ENCODE measurements at regions not wholly inside any gene's neighbourhood (a gene's known extent, or its start where the extent isn't known, plus 50 kb on each side); places are given as distances from the start of the nearest gene placed in this dataset.
"Not testable (repeated sequence)": the region's sequence is repeated elsewhere in the genome, so short reads cannot be mapped to it uniquely, and the experiment has no call there.

DNA sequence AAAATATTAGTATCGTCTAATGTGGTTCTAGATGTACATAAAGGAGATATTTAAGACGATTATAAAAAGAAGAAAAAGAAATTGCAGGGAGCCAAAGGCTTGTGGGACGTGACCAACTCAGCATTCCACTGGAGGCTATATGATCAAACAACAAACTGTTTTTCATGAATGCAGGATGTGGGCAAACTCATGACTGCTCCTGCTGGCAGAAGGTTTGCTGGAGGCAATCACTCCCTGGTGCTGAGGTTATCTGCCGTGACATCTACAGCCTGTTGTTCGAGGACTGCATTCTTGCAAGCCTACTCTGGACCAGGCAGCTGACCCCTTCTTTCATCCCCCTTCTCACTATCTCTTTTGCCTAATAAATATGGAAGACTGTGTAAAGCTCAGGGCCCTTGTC is 518.1 kb downstream of the UQCRFS1 start:
- intact Hi-C loops (cut with DNase I, micrococcal nuclease) = no loop called here
- ChIA-PET POLR2A (no interaction called here), CTCF (no interaction called here)
- H3K27ac Mint-ChIP-seq = no peak overlapping the region
- no peak for DNase-seq
- no peaks in the 10 kb centered on the region for H3K4me1 Mint-ChIP-seq
- ATAC-seq = no peak
- H3K4me3 Mint-ChIP-seq = no peak overlapping the region
- H3K27me3 Mint-ChIP-seq = peaks cover 2% of the 10 kb centered on the region
- no peaks in the 10 kb centered on the region for H3K36me3 Mint-ChIP-seq (ENCODE audit: low read depth)
- peaks cover 2% of the 10 kb centered on the region for H3K9me3 Mint-ChIP-seq (ENCODE audit: low read depth)

DNA sequence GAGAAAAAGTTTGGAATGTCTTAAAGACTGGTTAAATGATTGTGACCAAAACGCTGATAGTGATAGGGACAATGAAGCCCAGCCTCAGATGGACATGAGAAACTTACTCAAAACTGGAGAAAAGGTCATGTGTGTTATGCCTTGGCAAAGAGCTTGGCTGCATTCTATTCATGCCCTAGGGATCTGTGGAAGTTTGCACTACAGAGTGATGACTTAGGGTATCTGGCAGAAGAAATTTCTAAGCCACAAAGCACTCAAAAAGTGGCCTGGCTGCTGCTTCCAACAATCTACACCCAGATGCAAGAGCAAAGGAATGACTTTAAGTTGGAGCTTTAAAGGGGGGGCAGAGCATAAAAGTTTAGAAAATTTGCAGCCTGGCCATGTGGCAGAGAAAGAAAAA is 521.3 kb downstream of the UQCRFS1 start:
- H3K27ac Mint-ChIP-seq = no peak overlapping the region
- CTCF ChIA-PET = interaction anchor here (1.0 kb wide), 1 partner anchor 10 kb away, joined by 3 read pairs; no protein-coding TSS in a partner anchor
- H3K36me3 Mint-ChIP-seq (ENCODE audit: low read depth) = no peaks in the 10 kb centered on the region
- no peaks in the 10 kb centered on the region for H3K4me1 Mint-ChIP-seq
- POLR2A ChIA-PET = interaction anchor here (0.6 to 0.7 kb wide), 2 partner anchors 36 to 53 kb away, joined by 3 to 4 read pairs; no protein-coding TSS in a partner anchor
- peaks cover 2% of the 10 kb centered on the region for H3K27me3 Mint-ChIP-seq
- ATAC-seq = no peak
- DNase-seq = no peak
- H3K9me3 Mint-ChIP-seq (ENCODE audit: low read depth) = peaks cover 2% of the 10 kb centered on the region
- no peak overlapping the region for H3K4me3 Mint-ChIP-seq
- intact Hi-C loops (cut with DNase I, micrococcal nuclease) = no loop called here

DNA sequence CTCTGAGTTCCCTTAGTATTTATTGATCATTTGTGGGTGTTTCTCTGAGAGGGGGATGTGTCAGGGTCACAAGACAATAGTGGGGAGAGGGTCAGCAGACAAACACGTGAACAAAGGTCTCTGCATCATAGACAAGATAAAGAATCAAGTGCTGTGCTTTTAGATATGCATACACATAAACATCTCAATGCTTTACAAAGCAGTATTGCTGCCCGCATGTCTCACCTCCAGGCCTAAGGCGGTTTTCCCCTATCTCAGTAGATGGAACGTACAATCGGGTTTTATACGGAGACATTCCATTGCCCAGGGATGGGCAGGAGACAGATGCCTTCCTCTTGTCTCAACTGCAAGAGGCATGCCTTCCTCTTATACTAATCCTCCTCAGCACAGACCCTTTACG is 523.5 kb downstream of the UQCRFS1 start:
- H3K9me3 Mint-ChIP-seq (ENCODE audit: low read depth); ATAC-seq; H3K4me3 Mint-ChIP-seq; POLR2A ChIA-PET; H3K36me3 Mint-ChIP-seq (ENCODE audit: low read depth); H3K4me1 Mint-ChIP-seq; H3K27ac Mint-ChIP-seq; DNase-seq; intact Hi-C loops (cut with DNase I, micrococcal nuclease); H3K27me3 Mint-ChIP-seq; CTCF ChIA-PET: not testable (repeated sequence)

DNA sequence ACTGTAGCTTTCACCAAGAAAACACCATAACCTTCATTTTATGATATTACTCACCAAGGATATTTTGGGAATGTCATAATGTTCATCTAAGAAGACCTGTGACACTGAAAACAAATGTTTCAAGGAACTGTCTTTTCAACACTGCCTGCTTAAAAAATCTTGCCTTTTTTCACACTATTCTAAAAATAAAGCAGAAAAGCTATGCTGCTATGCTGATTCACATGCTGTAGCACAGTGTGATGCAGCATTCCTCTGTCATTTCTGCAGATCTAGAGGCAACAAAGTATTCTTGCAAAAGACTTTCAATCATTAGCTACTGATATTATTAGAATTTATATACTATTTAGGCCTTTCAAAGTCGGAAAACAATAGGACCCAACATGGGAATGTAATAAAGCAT is 525.7 kb downstream of the UQCRFS1 start:
- Mint-ChIP-seq H3K4me3 (no peak overlapping the region), H3K9me3 (ENCODE audit: low read depth) (no peaks in the 10 kb centered on the region), H3K36me3 (ENCODE audit: low read depth) (no peaks in the 10 kb centered on the region), H3K4me1 (no peaks in the 10 kb centered on the region), H3K27ac (no peak overlapping the region), H3K27me3 (no peaks in the 10 kb centered on the region)
- DNase-seq (no peak), ATAC-seq (no peak)
- POLR2A ChIA-PET = no interaction called here
- CTCF ChIA-PET = interaction anchor here (0.9 kb wide), 1 partner anchor 13 kb away, joined by 4 read pairs; no protein-coding TSS in a partner anchor
- intact Hi-C loops (cut with DNase I, micrococcal nuclease) = no loop called here

DNA sequence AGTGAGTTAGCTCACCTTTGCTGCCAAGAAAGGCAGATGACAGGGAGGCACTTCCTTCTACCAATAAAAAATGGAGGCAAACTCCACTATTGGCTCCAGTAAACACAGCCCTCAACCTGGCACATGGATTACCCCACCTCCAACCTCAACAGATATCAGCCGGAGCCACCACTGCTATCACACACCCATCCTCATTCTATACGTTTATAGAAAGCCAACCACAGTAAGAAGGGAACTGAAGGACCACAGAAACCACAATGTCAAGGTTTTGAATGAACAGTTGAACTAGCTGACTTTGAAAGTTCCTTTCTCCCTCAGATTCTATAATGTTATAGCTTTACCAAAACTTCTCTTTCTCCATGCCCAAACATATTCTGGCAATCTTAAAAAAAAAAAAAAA is 526.2 kb downstream of the UQCRFS1 start:
- no peaks in the 10 kb centered on the region for H3K4me1 Mint-ChIP-seq

DNA sequence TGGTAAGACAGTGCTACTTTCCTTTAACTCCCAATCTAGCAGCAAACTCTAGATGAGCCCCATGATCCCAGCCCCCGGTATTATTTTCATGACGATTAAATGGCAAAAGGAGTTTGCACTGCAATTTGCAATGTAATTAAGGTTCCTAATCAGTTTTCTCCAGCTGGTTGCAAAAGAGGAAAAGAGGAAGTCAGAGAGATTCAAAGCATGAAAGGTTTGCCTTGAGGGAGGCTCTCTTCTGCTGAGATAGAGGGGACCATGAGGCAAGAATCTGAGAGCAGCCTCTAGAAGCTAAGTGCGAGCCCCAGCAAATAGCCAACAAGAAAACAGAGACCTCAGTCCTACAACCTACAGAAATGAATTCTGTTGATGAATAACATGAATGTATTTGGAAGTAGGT is 527.1 kb downstream of the UQCRFS1 start:
- Mint-ChIP-seq H3K9me3 (ENCODE audit: low read depth) (no peaks in the 10 kb centered on the region), H3K4me3 (no peak overlapping the region), H3K4me1 (no peaks in the 10 kb centered on the region), H3K27ac (no peak overlapping the region), H3K36me3 (ENCODE audit: low read depth) (no peaks in the 10 kb centered on the region), H3K27me3 (no peaks in the 10 kb centered on the region)
- no peak for ATAC-seq
- ChIA-PET CTCF (no interaction called here), POLR2A (no interaction called here)
- intact Hi-C loops (cut with DNase I, micrococcal nuclease) = no loop called here
- no peak for DNase-seq

More for the DNA sequence above, 526.2 kb downstream of the UQCRFS1 start:
- Mint-ChIP-seq H3K4me3 (no peak overlapping the region), H3K9me3 (ENCODE audit: low read depth) (no peaks in the 10 kb centered on the region), H3K27me3 (no peaks in the 10 kb centered on the region), H3K27ac (no peak overlapping the region), H3K36me3 (ENCODE audit: low read depth) (no peaks in the 10 kb centered on the region)
- DNase-seq = no peak
- intact Hi-C loops (cut with DNase I, micrococcal nuclease) = no loop called here
- ATAC-seq = no peak
- CTCF ChIA-PET = interaction anchor here (0.8 to 0.9 kb wide), 2 partner anchors 14 to 193 kb away, joined by 3 to 4 read pairs; no protein-coding TSS in a partner anchor
- POLR2A ChIA-PET = no interaction called here

DNA sequence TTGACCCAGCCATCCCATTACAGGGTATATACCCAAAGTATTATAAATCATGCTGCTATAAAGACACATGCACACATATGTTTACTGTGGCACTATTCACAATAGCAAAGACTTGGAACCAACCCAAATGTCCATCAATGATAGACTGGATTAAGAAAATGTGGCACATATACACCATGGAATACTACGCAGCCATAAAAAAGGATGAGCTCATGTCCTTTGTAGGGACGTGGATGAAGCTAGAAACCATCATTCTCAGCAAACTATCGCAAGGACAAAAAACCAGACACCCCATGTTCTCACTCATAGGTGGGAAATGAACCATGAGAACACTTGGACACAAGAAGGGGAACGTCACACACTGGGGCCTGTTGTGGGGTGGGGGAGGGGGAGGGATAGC is 527.9 kb downstream of the UQCRFS1 start:
- POLR2A ChIA-PET; H3K4me3 Mint-ChIP-seq; H3K27me3 Mint-ChIP-seq; CTCF ChIA-PET; DNase-seq; intact Hi-C loops (cut with DNase I, micrococcal nuclease); H3K4me1 Mint-ChIP-seq; H3K27ac Mint-ChIP-seq; ATAC-seq; H3K9me3 Mint-ChIP-seq (ENCODE audit: low read depth); H3K36me3 Mint-ChIP-seq (ENCODE audit: low read depth): not testable (repeated sequence)

DNA sequence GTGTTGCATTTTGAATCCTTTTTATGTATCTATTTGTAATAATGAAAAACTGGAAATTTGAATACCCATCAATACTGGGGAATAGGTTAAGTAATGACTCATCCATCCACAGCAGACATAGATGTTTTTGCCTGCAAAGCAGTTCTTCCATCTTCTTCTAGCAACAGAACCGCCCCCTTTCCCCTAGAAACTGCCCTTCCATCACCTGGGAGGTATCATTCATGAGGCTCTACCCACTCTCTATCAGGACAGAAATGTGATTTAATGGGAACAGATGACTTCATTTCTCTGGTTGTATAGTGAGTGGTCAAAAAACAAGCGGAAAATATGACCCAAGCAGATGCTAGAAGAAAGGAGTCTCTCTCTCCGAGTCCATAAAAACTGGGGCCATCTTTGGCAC is 532.8 kb downstream of the UQCRFS1 start:
- ChIA-PET POLR2A (no interaction called here), CTCF (no interaction called here)
- Mint-ChIP-seq H3K9me3 (ENCODE audit: low read depth) (peaks cover 3% of the 10 kb centered on the region), H3K4me3 (no peak overlapping the region), H3K36me3 (ENCODE audit: low read depth) (no peaks in the 10 kb centered on the region), H3K27ac (no peak overlapping the region), H3K4me1 (no peaks in the 10 kb centered on the region), H3K27me3 (no peaks in the 10 kb centered on the region)
- ATAC-seq (no peak), DNase-seq (no peak)
- intact Hi-C loops (cut with DNase I, micrococcal nuclease) = no loop called here

DNA sequence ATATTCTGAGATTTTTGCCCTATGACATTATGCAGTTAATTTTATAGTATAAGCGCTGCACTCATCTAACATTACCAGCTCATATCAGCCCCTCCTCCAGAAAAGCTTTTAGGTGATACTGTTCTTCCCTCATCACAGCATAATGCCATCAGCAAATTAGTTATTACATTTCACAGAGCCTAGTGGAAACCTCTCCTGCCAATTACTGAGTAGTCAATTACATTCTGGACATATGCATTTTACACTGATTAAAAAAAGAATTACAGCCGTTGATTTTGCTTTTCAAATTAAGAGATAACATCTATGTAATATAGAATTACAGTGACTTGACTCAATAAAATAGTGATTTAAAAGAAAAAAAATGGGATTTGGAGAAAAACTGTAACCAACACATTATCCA is 542.1 kb downstream of the UQCRFS1 start:
- CTCF ChIA-PET = no interaction called here
- no peaks in the 10 kb centered on the region for H3K4me1 Mint-ChIP-seq
- no peaks in the 10 kb centered on the region for H3K27me3 Mint-ChIP-seq
- H3K4me3 Mint-ChIP-seq = no peak overlapping the region
- POLR2A ChIA-PET = no interaction called here
- DNase-seq (no peak), ATAC-seq (no peak)
- no peak overlapping the region for H3K27ac Mint-ChIP-seq
- intact Hi-C loops (cut with DNase I, micrococcal nuclease) = no loop called here
- no peaks in the 10 kb centered on the region for H3K36me3 Mint-ChIP-seq (ENCODE audit: low read depth)
- peaks cover 35% of the 10 kb centered on the region for H3K9me3 Mint-ChIP-seq (ENCODE audit: low read depth)

DNA sequence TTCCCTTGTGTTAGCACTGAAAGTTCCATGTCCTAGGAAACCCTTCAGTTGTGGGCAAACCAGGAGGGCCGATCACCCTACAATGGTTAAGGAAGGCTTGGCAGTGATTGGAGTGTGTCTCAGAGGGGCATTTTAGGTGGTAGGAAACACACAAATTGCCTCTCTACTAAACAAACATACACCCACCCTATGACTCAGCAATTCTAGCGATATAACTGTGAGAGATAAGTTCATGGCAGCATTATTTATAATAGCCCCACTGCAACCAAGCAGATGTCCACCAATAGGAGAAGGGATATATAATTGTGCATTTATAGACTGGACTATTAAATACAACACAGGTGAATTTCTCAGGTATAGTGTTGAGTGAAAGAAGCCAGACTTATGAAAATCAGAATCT is 543.1 kb downstream of the UQCRFS1 start:
- POLR2A ChIA-PET = no interaction called here
- CTCF ChIA-PET = no interaction called here
- ATAC-seq (no peak), DNase-seq (no peak)
- H3K27me3 Mint-ChIP-seq = no peaks in the 10 kb centered on the region
- no peaks in the 10 kb centered on the region for H3K36me3 Mint-ChIP-seq (ENCODE audit: low read depth)
- no peak overlapping the region for H3K4me3 Mint-ChIP-seq
- H3K27ac Mint-ChIP-seq = no peak overlapping the region
- no peaks in the 10 kb centered on the region for H3K4me1 Mint-ChIP-seq
- intact Hi-C loops (cut with DNase I, micrococcal nuclease) = no loop called here
- H3K9me3 Mint-ChIP-seq (ENCODE audit: low read depth) = peaks cover 33% of the 10 kb centered on the region

DNA sequence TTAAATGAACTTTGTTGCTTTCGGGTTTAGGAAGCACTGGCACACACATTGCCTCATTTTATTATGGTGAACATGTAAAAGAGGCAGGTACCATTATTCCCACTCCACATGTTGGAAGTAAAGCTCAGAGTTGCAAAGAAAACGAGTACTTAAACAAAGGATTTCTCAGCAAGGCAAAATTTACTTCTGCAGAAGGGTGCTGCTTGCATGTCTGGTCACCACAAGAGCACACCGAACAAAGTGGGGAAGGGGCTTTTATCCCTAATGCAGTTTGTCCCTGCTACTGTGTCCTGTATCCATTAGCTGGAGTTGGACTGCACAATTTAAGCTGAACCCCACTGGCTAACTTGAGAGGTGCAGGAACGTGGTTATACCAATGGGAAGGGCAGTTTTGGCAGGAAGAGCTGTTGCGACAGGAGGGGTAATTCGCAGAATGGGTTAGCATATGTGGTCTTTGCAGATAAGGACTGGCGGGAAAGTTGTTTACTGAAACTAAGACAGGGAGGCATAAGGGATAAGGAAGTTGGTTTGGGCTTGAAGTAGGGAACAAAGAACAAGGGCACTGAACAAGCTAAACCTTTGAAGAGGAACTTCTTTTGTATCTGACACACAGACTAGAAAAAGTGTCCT is 545.5 kb downstream of the UQCRFS1 start:
- H3K27ac Mint-ChIP-seq = no peak overlapping the region
- DNase-seq (no peak), ATAC-seq (no peak)
- ChIA-PET CTCF (no interaction called here), POLR2A (no interaction called here)
- intact Hi-C loops (cut with DNase I, micrococcal nuclease) = no loop called here
- peaks cover 27% of the 10 kb centered on the region for H3K9me3 Mint-ChIP-seq (ENCODE audit: low read depth)
- no peaks in the 10 kb centered on the region for H3K36me3 Mint-ChIP-seq (ENCODE audit: low read depth)
- H3K27me3 Mint-ChIP-seq = no peaks in the 10 kb centered on the region
- H3K4me3 Mint-ChIP-seq = no peak overlapping the region
- H3K4me1 Mint-ChIP-seq = no peaks in the 10 kb centered on the region

DNA sequence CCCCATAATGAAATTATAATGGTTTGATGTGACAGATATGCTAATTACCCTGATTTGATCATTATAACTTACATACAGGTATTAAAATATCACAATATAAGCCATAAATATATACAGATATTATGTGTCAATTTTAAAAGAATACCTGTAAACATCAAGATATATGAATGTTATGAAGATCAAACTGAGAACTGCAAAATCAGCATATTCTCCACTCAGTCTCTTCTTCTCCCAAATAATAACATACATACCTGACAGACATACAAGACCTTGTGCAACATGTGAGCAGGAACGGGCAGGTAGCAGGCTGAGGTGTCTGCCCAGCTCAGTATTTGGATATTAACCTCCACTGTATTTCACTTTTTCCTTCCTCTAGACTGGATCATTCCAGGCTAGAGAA is 547.2 kb downstream of the UQCRFS1 start:
- ChIA-PET CTCF (interaction anchor here (0.6 kb wide), 1 partner anchor 332 kb away, joined by 3 read pairs; no protein-coding TSS in a partner anchor), POLR2A (no interaction called here)
- Mint-ChIP-seq H3K27ac (no peak overlapping the region), H3K4me1 (no peaks in the 10 kb centered on the region), H3K9me3 (ENCODE audit: low read depth) (peaks cover 24% of the 10 kb centered on the region), H3K4me3 (no peak overlapping the region), H3K27me3 (no peaks in the 10 kb centered on the region), H3K36me3 (ENCODE audit: low read depth) (no peaks in the 10 kb centered on the region)
- ATAC-seq (no peak), DNase-seq (no peak)
- intact Hi-C loops (cut with DNase I, micrococcal nuclease) = no loop called here

DNA sequence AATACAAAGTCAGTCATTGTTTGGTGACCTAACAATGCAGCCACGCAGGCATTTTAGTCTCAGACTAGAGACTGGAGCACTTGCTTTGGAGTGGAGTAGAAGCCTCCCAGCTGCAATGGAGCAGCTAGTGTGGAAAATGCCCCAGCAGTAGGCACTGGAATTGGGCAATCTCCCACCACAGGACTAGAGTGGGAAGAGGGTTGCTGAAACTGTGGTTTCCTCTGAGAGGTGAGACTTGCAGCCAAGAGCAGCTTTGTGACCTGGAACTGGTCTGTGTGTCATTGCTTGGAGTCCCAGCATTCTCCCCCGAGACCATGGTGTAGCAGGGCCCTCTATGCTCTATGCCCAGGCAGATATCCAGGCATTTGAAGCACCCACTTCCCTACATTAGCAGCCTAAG is 556.3 kb downstream of the UQCRFS1 start:
- Mint-ChIP-seq H3K27ac (no peak overlapping the region), H3K4me3 (no peak overlapping the region), H3K9me3 (ENCODE audit: low read depth) (peaks cover 13% of the 10 kb centered on the region), H3K27me3 (no peaks in the 10 kb centered on the region), H3K4me1 (peaks cover 4% of the 10 kb centered on the region), H3K36me3 (ENCODE audit: low read depth) (no peaks in the 10 kb centered on the region)
- CTCF ChIA-PET = interaction anchor here (1.0 kb wide), 1 partner anchor 18 kb away, joined by 3 read pairs; no protein-coding TSS in a partner anchor
- ATAC-seq (no peak), DNase-seq (no peak)
- intact Hi-C loops (cut with DNase I, micrococcal nuclease) = no loop called here
- POLR2A ChIA-PET = no interaction called here
